Transverse colon (tissue), 4 donors: ENCODE measurements at regions not wholly inside any gene's neighbourhood (a gene's known extent, or its start where the extent isn't known, plus 50 kb on each side); places are given as distances from the start of the nearest gene placed in this dataset.
"Not testable (repeated sequence)": the region's sequence is repeated elsewhere in the genome, so short reads cannot be mapped to it uniquely, and the experiment has no call there.

Source experiments
- DNase-seq: peaks from one replicate; pipeline ENCODE4 v3.0.0-alpha.2; 2019
- H3K27ac ChIP-seq, 4 donors: fragments of 200-600 bp; sonication (generic); 2 replicates each; pipeline ENCODE4 v1.5.1; 2016 to 2018; ENCODE audit warnings: inconsistent platforms in 4 of 4
- H3K27me3 ChIP-seq: fragments of 200-600 bp; sonication (generic); 2 replicates; pipeline ENCODE4 v1.5.1; 2017; ENCODE audit warnings: inconsistent platforms
- H3K36me3 ChIP-seq, 4 donors: fragments of 200-600 bp; sonication (generic); 2 replicates each; pipeline ENCODE4 v1.5.1; 2017 to 2019; ENCODE audit warnings: inconsistent platforms in 4 of 4
- H3K4me1 ChIP-seq, 4 donors: fragments of 200-600 bp; sonication (generic); 2 replicates each; pipeline ENCODE4 v1.5.1; 2017 to 2020; ENCODE audit warnings: inconsistent platforms in 4 of 4
- H3K4me3 ChIP-seq, 4 donors: fragments of 200-600 bp; sonication (generic); 1 replicate in 1 of 4; 2 replicates in 3 of 4; pipeline versions ENCODE4 v1.5.1 to v1.6.1; 2017 to 2019; ENCODE audit warnings: inconsistent platforms in 4 of 4
- H3K9me3 ChIP-seq, 2 donors: fragments of 200-600 bp; sonication (generic); 2 replicates each; pipeline ENCODE4 v1.5.1; 2017 to 2019; ENCODE audit warnings: inconsistent platforms in 2 of 2
- CTCF ChIP-seq, 5 experiments: fragments of 200-600 bp in 3 of 5; fragments of 450-650 bp in 2 of 5; sonication (generic) in 3 of 5; IDR thresholded peaks; 1 replicate in 2 of 5; 2 replicates in 3 of 5; pipeline ENCODE4 v1.5.1; 2016 to 2017; ENCODE audit warnings: antibody characterized with exemption in 5 of 5, inconsistent platforms in 3 of 5, mild to moderate bottlenecking in 2 of 5, moderate library complexity in 1 of 5
- EP300 ChIP-seq: sonication (generic); formaldehyde crosslinking; IDR thresholded peaks from one replicate; pipeline ENCODE4 v1.6.1; 2017; ENCODE audit warnings: antibody characterized with exemption, low read depth
- POLR2A ChIP-seq: fragments of 450-650 bp; IDR thresholded peaks from one replicate; pipeline ENCODE4 v1.6.1; 2016; ENCODE audit warnings: antibody characterized with exemption, mild to moderate bottlenecking, moderate library complexity
- POLR2AphosphoS5 ChIP-seq, 3 donors: sonication (generic); formaldehyde crosslinking; IDR thresholded peaks; one replicate each; pipeline ENCODE4 v1.6.1; 2016; ENCODE audit warnings: antibody characterized with exemption in 3 of 3
- WGBS, 2 donors: methylation state at CpG; one replicate each; pipeline ENCODE4 v1.1.5; 2018; ENCODE audit warnings: low coverage in 1 of 2; 5-methylcytosine and 5-hydroxymethylcytosine counted together
- in situ Hi-C, 4 donors: fragments of 200-750 bp; cut with MboI; loops; one replicate each; pipeline versions ENCODE4 v1.15.0 to v1.15.1; 2017; ENCODE audit warnings: low sequenced_read_pairs in 3 of 4, low pct_ligation_motif_present in 1 of 4, low pct_unique_long_range_greater_than_20kb in 1 of 4
- intact Hi-C: fragments of 100-400 bp; cut with DNase I; formaldehyde crosslinking; loops from one replicate; pipeline ENCODE4 v1.15.1; 2023; ENCODE audit warnings: low total_unique reads

GRCh38 chr4:3623106-3623505 lies 90.9 kb upstream of the LRPAP1 start:
- TF ChIP-seq POLR2A (no peak), EP300 (no peak), POLR2AphosphoS5 (IDR thresholded peaks at IDR 0.05) (no peak), CTCF (IDR thresholded peaks at IDR 0.05) (no peak)
- Histone ChIP-seq H3K36me3 (no peaks in the 10 kb centered on the region), H3K4me1 (no peaks in the 10 kb centered on the region), H3K27ac (no peak overlapping the region), H3K27me3 (peaks cover 9% of the 10 kb centered on the region), H3K9me3 (no peaks in the 10 kb centered on the region), H3K4me3 (no peak overlapping the region)
- no peak for DNase-seq
- 68 to 80% methylated on average over 1 to 7 of the region's 7 CpGs for WGBS, 2 donors
- intact Hi-C loops = no loop called here
- in situ Hi-C loops = no loop called here

- H3K27me3 ChIP-seq, DNase-seq: not testable (repeated sequence)
These were observed 88.1 kb upstream of the LRPAP1 start for GRCh38 chr4:3620365-3620764.

DNA sequence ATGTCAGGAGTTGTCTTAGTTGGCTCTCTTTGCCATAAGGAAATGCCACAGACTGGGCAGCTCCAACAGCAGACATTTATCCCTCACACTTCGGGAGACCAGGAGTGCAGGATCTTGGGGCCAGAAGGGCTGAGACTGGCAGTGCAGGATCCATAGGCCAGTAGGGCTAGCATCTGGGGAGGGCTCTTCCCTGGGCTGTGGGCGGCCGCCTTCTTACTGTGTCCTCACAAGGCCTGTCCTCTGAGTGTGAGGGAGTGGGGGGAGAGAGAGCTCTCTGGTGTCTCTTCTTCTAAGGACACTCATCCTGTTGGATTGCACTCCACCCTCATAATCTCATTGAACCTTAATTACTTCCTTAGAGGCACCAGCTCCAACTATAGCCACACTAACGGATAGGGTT lies 87.5 kb upstream of the LRPAP1 start:
- intact Hi-C loops, H3K9me3 ChIP-seq, H3K27me3 ChIP-seq, H3K4me1 ChIP-seq, DNase-seq, in situ Hi-C loops, H3K27ac ChIP-seq, H3K36me3 ChIP-seq, H3K4me3 ChIP-seq: not testable (repeated sequence)
- WGBS, 2 donors = 50 to 77% methylated on average over 1 to 4 of the region's 4 CpGs

More at GRCh38 chr4:3620365-3620764, 88.1 kb upstream of the LRPAP1 start:
- H3K27ac ChIP-seq, H3K36me3 ChIP-seq, intact Hi-C loops, H3K4me1 ChIP-seq, in situ Hi-C loops, H3K9me3 ChIP-seq, H3K4me3 ChIP-seq: not testable (repeated sequence)
- WGBS, 2 donors = 50 to 53% methylated on average over 3 to 6 of the region's 6 CpGs

- in situ Hi-C loops, H3K9me3 ChIP-seq, intact Hi-C loops, H3K36me3 ChIP-seq, H3K27ac ChIP-seq, H3K27me3 ChIP-seq, H3K4me3 ChIP-seq, H3K4me1 ChIP-seq, DNase-seq: not testable (repeated sequence)
- 83 to 90% methylated on average over 1 to 3 of the region's 3 CpGs for WGBS, 2 donors
These were observed 86.1 kb upstream of the LRPAP1 start for GRCh38 chr4:3618341-3618740.

DNA sequence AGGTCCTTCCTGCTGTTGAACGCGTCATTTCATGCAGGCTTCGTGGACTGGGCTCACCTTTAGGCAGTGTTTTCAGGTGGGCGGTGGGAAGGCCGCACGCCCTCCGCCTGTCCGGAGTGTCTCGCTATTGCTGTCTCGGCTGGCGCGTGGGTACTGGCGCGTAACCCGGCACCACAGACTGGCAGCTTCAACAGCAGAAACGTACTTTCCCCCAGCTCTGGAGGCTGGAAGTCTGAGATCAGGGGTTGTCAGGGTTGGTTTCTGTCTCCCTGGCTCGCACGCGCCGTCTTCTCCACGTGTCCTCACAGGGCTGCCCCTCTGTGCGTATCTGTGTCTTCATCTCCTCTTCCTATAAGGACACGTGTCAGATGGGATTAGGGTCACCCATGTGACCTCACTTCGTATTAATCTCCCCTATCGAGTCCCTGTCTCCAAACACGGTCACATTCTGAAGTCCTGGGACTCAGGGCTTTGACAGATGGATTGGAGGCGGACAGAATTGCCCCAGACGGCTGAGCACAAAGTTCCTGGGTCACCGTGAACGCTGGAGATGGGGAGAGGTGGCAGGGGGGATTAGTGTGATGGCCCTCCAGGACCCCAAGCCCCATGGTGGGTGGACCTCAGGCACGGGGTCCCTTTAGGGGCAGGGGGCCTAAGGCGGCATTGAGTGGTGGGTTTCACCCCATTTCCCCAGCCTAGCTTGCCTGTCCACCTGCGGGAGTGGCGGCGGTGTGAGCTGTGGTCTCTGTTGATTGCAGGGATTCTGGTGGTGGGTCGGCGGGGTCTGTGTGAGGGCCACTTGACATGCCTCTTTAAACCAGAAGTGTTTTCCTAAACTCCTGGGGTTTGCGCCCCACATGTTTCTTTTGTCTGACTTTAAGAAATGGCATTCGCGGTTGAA lies 83.4 kb upstream of the LRPAP1 start:
- 66 to 88% methylated on average over 5 to 40 of the region's 40 CpGs for WGBS, 2 donors
- H3K4me1 ChIP-seq = peaks cover 0 to 4% (median 0%) of the 10 kb centered on the region in 4 donors
- intact Hi-C loops = no loop called here
- no peak overlapping the region for H3K27ac ChIP-seq
- no peaks in the 10 kb centered on the region for H3K36me3 ChIP-seq
- no peaks in the 10 kb centered on the region for H3K27me3 ChIP-seq
- no peaks in the 10 kb centered on the region for H3K9me3 ChIP-seq
- no peak for TF ChIP-seq CTCF (IDR thresholded peaks at IDR 0.05)
- no peak for TF ChIP-seq POLR2AphosphoS5 (IDR thresholded peaks at IDR 0.05)
- no peak for TF ChIP-seq POLR2A
- no peak for TF ChIP-seq EP300
- DNase-seq = no peak
- in situ Hi-C loops = no loop called here
- no peak overlapping the region for H3K4me3 ChIP-seq

DNA sequence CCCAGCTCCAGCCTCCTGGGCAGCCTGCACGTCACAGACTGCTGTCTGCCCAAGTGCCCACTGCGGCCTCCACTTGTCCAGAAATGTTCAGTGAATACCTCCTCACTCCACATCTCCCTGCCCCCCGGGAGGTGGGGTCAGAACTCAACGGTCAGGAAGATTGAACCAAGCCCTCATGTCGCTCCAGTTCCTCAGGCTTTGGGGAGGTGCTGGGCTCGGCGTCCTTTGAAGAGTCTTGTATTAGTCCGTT lies 82.4 kb upstream of the LRPAP1 start:
- intact Hi-C loops (no loop called here), in situ Hi-C loops (no loop called here)
- Histone ChIP-seq H3K9me3 (no peaks in the 10 kb centered on the region), H3K27me3 (no peaks in the 10 kb centered on the region), H3K4me1 (peaks cover 0 to 4% (median 0%) of the 10 kb centered on the region in 4 donors), H3K4me3 (no peak overlapping the region), H3K27ac (no peak overlapping the region), H3K36me3 (no peaks in the 10 kb centered on the region)
- 80 to 87% methylated on average over 1 to 7 of the region's 8 CpGs for WGBS, 2 donors
- TF ChIP-seq POLR2A (no peak), CTCF (IDR thresholded peaks at IDR 0.05) (no peak), EP300 (no peak), POLR2AphosphoS5 (IDR thresholded peaks at IDR 0.05) (no peak)
- DNase-seq = no peak
